K562 (cell line): ENCODE measurements at regions not wholly inside any gene's neighbourhood (a gene's known extent, or its start where the extent isn't known, plus 50 kb on each side); places are given as distances from the start of the nearest gene placed in this dataset.

Source experiments
- ATAC-seq: fragments of 200-7000 bp; cut with Tn5 transposase; 3 replicates; pipeline ENCODE4 v1.9.1; 2020; ENCODE audit warnings: moderate library complexity
- BruUV-seq: library from RNA; stranded (reverse); fragments of 400-500 nt; replicated peaks from 2 replicates; lab custom pipeline; 2021; lab: Mats Ljungman, UMichigan
- CTCF ChIA-PET: fragments of 300-600 bp; formaldehyde crosslinking; extraction: SDS; loops from one replicate; lab custom pipeline; 2021; ENCODE audit warnings: low intra/inter-chr PET ratio; lab: Yijun Ruan, JAX
- POLR2A ChIA-PET: fragments of 300-600, 350-650 bp; sonication (Branson Sonifier 250); formaldehyde crosslinking; extraction: SDS; loops from one replicate; lab custom pipeline; 2021; ENCODE audit warnings: antibody characterized with exemption, inconsistent platforms; lab: Yijun Ruan, JAX
- DNase-seq, 4 experiments: peaks; one replicate each; pipeline versions ENCODE4 v3.0.0 to v3.0.0-alpha.2; 2011 to 2018; ENCODE audit warnings: low spot score in 3 of 4, mixed read lengths in 3 of 4; ENCODE audit errors: extremely low read depth in 1 of 4
- FAIRE-seq: peaks from 2 replicates; lab custom pipeline; 2011; peaks lifted over from hg19 to GRCh38; lab: Jason Lieb, UNC
- H2AFZ ChIP-seq: 2 replicates; pipeline ENCODE4 v1.6.0; 2011; ENCODE audit warnings: low read depth, low read length, control low read depth, inconsistent platforms
- H3K27ac ChIP-seq: fragments of 200-600 bp; 3 replicates; pipeline ENCODE4 v1.8.0; 2011; ENCODE audit warnings: low read depth, mild to moderate bottlenecking, control low read depth, inconsistent platforms, low read length, moderate library complexity, mixed read lengths; ENCODE audit errors: extremely low read depth
- H3K27me3 ChIP-seq, 2 experiments: fragments of 300-600 bp in 1 of 2; 2 replicates in 1 of 2; 3 replicates in 1 of 2; pipeline versions ENCODE4 v1.6.0 to v1.8.0; 2011; ENCODE audit warnings: inconsistent platforms in 2 of 2, low read length in 2 of 2, mild to moderate bottlenecking in 1 of 2, mixed read lengths in 1 of 2, moderate library complexity in 1 of 2; ENCODE audit not compliant: control insufficient read depth in 2 of 2, insufficient read depth in 2 of 2
- H3K36me3 ChIP-seq: fragments of 300-600 bp; 3 replicates; pipeline ENCODE4 v1.8.0; 2011; ENCODE audit warnings: mild to moderate bottlenecking, low read length, inconsistent platforms; ENCODE audit not compliant: control insufficient read depth, insufficient read depth
- H3K4me1 ChIP-seq, 2 experiments: fragments of 200-600 bp in 1 of 2; replicated peaks in 1 of 2; 2 replicates in 1 of 2; 3 replicates in 1 of 2; pipeline versions ENCODE4 v1.5.1 to v1.8.0; 2011; ENCODE audit warnings: inconsistent platforms in 2 of 2, low read length in 2 of 2, mild to moderate bottlenecking in 1 of 2, mixed read lengths in 1 of 2, moderate library complexity in 1 of 2; ENCODE audit not compliant: control insufficient read depth in 2 of 2, insufficient read depth in 2 of 2
- H3K4me2 ChIP-seq: 2 replicates; pipeline ENCODE4 v1.6.1; 2011; ENCODE audit warnings: low read length, control low read depth, inconsistent platforms, mixed read lengths; ENCODE audit not compliant: insufficient read depth
- H3K4me3 ChIP-seq: fragments of 200-600 bp; sonication (generic), shearing (Covaris generic); 2 replicates; pipeline ENCODE4 v1.5.1; 2016; ENCODE audit warnings: control low read depth, inconsistent platforms
- H3K79me2 ChIP-seq: fragments of 200-600 bp; 3 replicates; pipeline ENCODE4 v1.8.0; 2011; ENCODE audit warnings: low read length, inconsistent platforms; ENCODE audit not compliant: control insufficient read depth, insufficient read depth
- H3K9ac ChIP-seq, 2 experiments: 2 replicates each; pipeline versions ENCODE4 v1.6.0 to v1.6.1; 2011; ENCODE audit warnings: low read depth in 2 of 2, low read length in 2 of 2, control low read depth in 1 of 2, inconsistent platforms in 1 of 2, mild to moderate bottlenecking in 1 of 2, mixed read lengths in 1 of 2; ENCODE audit not compliant: insufficient read depth in 1 of 2
- H3K9me1 ChIP-seq: one replicate; pipeline ENCODE4 v1.6.0; 2011; ENCODE audit warnings: inconsistent platforms, mild to moderate bottlenecking, low read length, moderate library complexity; ENCODE audit not compliant: control insufficient read depth, insufficient read depth
- H3K9me3 ChIP-seq: replicated peaks from 2 replicates; pipeline ENCODE4 v1.5.1; 2011; ENCODE audit warnings: low read depth, low read length, inconsistent platforms; ENCODE audit not compliant: control insufficient read depth, insufficient read depth
- H4K20me1 ChIP-seq: replicated peaks from 2 replicates; pipeline ENCODE4 v1.6.1; 2011; ENCODE audit warnings: low read length, inconsistent platforms, mixed read lengths; ENCODE audit not compliant: control insufficient read depth, insufficient read depth
- NR2F6 ChIP-seq: fragments of 450-650 bp; formaldehyde crosslinking; IDR thresholded peaks from 2 replicates; pipeline ENCODE4 v1.4.0; 2020; ENCODE audit warnings: mild to moderate bottlenecking
- RNF219 ChIP-seq: fragments of 250-450 bp; sonication (Bioruptor Pico); IDR thresholded peaks from 2 replicates; pipeline ENCODE4 v1.5.0; 2022; ENCODE audit warnings: mild to moderate bottlenecking
- TGIF2 ChIP-seq: sonication (generic); formaldehyde crosslinking; IDR thresholded peaks from 2 replicates; pipeline ENCODE4 v1.8.1; 2022; ENCODE audit warnings: mild to moderate bottlenecking, missing genetic modification reagents, moderate library complexity
- ZNF197 ChIP-seq: fragments of 200-800 bp; sonication (Bioruptor generic); IDR thresholded peaks from 2 replicates; pipeline ENCODE4 v1.6.1; 2016; ENCODE audit warnings: low read depth, missing genetic modification characterization, missing compliant biosample characterization
- ZNF668 ChIP-seq: fragments of 250-450 bp; sonication (Bioruptor Pico); IDR thresholded peaks from 2 replicates; pipeline ENCODE4 v1.8.0; 2022; ENCODE audit warnings: mild to moderate bottlenecking, inconsistent platforms
- WGBS: fragments of 100-300 bp; shearing (Covaris generic); methylation state at CpG from one replicate; pipeline ENCODE4 v1.1.6; 2016; ENCODE audit warnings: low coverage, mixed read lengths; ENCODE audit not compliant: insufficient coverage; ENCODE audit errors: missing lambda C conversion rate; 5-methylcytosine and 5-hydroxymethylcytosine counted together
- in situ Hi-C: fragments of 300-500 bp; cut with MboI; formaldehyde crosslinking; loops from 4 replicates; pipeline ENCODE4 v1.15.0; 2018; ENCODE audit warnings: inconsistent platforms, mixed read lengths
- intact Hi-C: fragments of 100-400 bp; cut with micrococcal nuclease; formaldehyde crosslinking; loops from 2 replicates; pipeline ENCODE4 v1.14.2; 2022
- TF ChIP-seq, protein P1 (sequence below): fragments of 250-450 bp; sonication (Bioruptor Pico); IDR thresholded peaks from 2 replicates; pipeline ENCODE4 v1.4.0; 2020; ENCODE audit warnings: mild to moderate bottlenecking, moderate library complexity

GRCh38 chr11:26014456-26015115 is 317.3 kb upstream of the ANO3 start:
- Histone ChIP-seq H3K36me3 (no peaks in the 10 kb centered on the region), H2AFZ (no peak overlapping the region), H3K27ac (no peak overlapping the region), H3K4me3 (no peak overlapping the region), H3K9ac (no peak overlapping the region), H3K4me1 (no peaks in the 10 kb centered on the region), H4K20me1 (no peaks in the 10 kb centered on the region), H3K27me3 (no peaks in the 10 kb centered on the region), H3K79me2 (no peaks in the 10 kb centered on the region), H3K4me2 (no peak overlapping the region), H3K9me3 (no peaks in the 10 kb centered on the region), H3K9me1 (no peaks in the 10 kb centered on the region)
- POLR2A ChIA-PET, result no interaction called here
- WGBS, result 4% methylated on average over 6 of the region's 6 CpGs
- CTCF ChIA-PET, result no interaction called here
- intact Hi-C loops, result no loop called here
- BruUV-seq, result no TSS peak
- FAIRE-seq (no peak), ATAC-seq (no peak), DNase-seq (no peak)
- TF ChIP-seq, protein P1, sequence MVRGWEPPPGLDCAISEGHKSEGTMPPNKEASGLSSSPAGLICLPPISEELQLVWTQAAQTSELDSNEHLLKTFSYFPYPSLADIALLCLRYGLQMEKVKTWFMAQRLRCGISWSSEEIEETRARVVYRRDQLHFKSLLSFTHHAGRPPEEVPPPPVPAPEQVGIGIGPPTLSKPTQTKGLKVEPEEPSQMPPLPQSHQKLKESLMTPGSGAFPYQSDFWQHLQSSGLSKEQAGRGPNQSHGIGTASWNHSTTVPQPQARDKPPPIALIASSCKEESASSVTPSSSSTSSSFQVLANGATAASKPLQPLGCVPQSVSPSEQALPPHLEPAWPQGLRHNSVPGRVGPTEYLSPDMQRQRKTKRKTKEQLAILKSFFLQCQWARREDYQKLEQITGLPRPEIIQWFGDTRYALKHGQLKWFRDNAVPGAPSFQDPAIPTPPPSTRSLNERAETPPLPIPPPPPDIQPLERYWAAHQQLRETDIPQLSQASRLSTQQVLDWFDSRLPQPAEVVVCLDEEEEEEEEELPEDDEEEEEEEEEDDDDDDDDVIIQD, result no peak
- TF ChIP-seq ZNF668 (CRISPR knock-in tag) (no peak), RNF219 (no peak), ZNF197 (CRISPR knock-in tag) (no peak), NR2F6 (CRISPR knock-in tag) (no peak), TGIF2 (CRISPR knock-in tag) (no peak)
- in situ Hi-C loops, result no loop called here
